Omental fat pad (tissue), 3 donors: ENCODE measurements at regions not wholly inside any gene's neighbourhood (a gene's known extent, or its start where the extent isn't known, plus 50 kb on each side); places are given as distances from the start of the nearest gene placed in this dataset.

ENCODE experiments used
- ATAC-seq: fragments of 150-250 bp; one replicate; pipeline ENCODE4 v1.9.1; 2016; ENCODE audit warnings: mild to moderate bottlenecking, moderate library complexity; ENCODE audit not compliant: low FRiP score
- DNase-seq: peaks from one replicate; pipeline ENCODE4 v3.0.0-alpha.2; 2019; ENCODE audit warnings: low spot score
- TF ChIP-seq, protein P1 (sequence below), 3 donors: fragments of 450-650 bp; IDR thresholded peaks; one replicate each; pipeline ENCODE4 v1.5.1; 2016 to 2017; ENCODE audit warnings: antibody characterized with exemption in 3 of 3, mild to moderate bottlenecking in 3 of 3, moderate library complexity in 2 of 3

DNA sequence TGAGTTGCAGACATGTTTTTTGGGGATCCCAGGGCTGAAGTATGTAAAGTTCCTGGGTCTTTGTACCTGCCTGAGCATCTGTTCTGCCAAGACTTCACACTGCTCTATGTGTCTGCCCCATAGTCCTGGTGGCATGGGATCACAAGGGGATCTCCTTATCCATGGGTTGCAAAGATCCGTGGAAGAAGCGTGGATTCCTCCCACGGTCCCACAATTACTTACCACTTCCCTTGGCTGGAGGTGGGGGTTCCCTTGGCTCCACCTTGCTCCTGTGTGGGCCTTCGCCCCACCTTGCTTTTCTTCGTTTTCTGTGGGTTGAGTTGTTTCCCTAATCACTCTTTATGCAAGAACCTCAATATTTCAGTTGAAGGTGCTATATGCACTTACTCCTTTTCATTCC is 157.4 kb upstream of the CHORDC1 start:
- DNase-seq: no peak
- TF ChIP-seq, protein P1, sequence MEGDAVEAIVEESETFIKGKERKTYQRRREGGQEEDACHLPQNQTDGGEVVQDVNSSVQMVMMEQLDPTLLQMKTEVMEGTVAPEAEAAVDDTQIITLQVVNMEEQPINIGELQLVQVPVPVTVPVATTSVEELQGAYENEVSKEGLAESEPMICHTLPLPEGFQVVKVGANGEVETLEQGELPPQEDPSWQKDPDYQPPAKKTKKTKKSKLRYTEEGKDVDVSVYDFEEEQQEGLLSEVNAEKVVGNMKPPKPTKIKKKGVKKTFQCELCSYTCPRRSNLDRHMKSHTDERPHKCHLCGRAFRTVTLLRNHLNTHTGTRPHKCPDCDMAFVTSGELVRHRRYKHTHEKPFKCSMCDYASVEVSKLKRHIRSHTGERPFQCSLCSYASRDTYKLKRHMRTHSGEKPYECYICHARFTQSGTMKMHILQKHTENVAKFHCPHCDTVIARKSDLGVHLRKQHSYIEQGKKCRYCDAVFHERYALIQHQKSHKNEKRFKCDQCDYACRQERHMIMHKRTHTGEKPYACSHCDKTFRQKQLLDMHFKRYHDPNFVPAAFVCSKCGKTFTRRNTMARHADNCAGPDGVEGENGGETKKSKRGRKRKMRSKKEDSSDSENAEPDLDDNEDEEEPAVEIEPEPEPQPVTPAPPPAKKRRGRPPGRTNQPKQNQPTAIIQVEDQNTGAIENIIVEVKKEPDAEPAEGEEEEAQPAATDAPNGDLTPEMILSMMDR (IDR thresholded peaks at IDR 0.05): no peak
- ATAC-seq: no peak

DNA sequence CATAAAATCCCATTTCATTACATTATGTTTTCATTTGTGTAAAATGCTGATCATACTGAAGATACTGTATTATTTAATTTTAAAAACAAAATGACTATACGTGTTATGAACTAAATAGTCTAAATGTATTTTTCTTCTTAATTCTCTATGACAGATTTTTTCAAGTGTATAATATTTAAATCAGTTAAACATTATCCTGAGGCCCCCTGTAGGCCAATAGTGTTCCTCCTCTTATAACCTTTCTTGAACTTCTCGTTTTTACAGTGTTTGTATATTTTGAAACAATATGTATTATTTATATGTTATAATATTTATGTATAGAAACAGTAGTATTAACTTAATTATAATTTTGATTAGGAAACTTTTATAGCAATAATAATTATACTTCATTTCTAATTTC is 151.1 kb upstream of the CHORDC1 start:
- DNase-seq (no peak), ATAC-seq (no peak)
- TF ChIP-seq, protein P1 (IDR thresholded peaks at IDR 0.05): no peak

DNA sequence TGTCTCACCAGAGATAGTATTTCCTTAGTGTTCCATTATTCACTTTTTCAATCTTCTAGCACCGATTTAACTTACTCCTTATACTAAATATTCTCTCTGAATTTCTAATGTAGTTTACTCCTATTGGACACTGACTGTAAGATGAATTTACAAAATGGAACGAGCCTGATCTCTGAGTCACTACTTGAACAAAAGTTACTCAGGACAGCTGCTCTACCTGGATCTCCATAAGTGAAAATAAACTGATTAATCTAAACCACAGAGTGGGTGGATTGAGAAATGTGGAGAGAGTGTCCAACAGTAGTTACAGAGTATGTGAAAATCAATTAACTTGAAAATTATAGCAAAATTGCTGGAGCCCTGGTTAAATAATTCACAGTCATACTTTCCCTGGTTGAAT is 141.7 kb upstream of the CHORDC1 start:
- no peak for ATAC-seq
- no peak for DNase-seq
- TF ChIP-seq, protein P1 (IDR thresholded peaks at IDR 0.05): no peak

DNA sequence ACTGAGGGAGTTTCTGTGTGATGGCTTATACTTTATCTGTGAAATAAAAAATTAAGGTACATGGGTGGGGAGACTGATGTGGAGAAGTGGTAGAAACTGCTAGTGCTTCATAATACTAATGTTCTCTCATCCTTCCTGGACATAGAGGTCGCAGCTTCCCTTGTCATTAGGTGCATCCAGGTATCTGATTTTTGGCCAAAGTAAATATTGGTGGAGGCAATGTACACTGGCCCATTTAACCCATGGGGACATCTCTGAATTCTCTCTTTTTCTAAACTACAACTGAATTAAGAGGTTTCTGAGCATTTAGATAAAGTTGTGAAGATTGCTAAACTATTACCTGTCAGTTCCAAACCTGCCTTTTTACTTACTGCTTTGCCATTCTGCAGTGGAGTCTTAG is 140.9 kb upstream of the CHORDC1 start:
- TF ChIP-seq, protein P1 (IDR thresholded peaks at IDR 0.05): no peak
- ATAC-seq: no peak
- DNase-seq: no peak

DNA sequence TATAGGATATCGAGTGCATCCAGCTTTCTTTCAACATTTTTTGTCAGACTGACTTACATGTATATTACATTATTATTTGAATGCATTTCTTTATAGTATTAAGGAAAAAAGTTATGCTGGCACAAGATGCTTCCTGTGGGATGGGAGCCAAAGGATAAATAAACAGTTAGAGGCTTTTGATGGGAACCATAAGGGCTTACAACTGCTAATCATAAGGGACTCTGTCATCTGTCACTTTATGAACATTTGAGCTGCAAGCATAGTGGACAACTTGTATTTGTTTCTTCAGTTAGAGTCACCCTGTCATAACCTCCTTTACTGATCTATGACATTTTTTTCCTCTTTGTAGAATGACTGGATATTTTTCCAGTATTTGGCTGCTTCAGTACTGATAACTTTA is 132.4 kb upstream of the CHORDC1 start:
- ATAC-seq (no peak), DNase-seq (no peak)
- TF ChIP-seq, protein P1 (IDR thresholded peaks at IDR 0.05): no peak

DNA sequence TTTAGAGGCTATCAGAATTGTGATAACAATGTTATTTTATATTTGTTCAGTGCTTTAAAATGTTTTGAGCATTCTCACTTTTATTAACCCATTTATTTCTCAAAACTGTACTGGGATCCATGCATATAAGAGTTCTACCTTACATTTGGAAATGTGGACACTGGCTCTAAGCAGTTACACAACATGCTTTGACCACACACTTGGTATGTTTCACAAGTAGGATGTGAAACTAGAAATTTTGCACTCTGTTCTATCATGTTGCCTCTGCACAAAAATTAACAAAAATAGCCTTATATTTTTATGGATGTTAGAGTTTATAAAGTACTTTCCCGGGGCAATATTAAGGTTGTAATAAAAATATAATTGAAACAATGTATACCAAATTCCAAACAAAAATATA is 126.9 kb upstream of the CHORDC1 start:
- ATAC-seq (no peak), DNase-seq (no peak)
- TF ChIP-seq, protein P1 (IDR thresholded peaks at IDR 0.05): no peak

DNA sequence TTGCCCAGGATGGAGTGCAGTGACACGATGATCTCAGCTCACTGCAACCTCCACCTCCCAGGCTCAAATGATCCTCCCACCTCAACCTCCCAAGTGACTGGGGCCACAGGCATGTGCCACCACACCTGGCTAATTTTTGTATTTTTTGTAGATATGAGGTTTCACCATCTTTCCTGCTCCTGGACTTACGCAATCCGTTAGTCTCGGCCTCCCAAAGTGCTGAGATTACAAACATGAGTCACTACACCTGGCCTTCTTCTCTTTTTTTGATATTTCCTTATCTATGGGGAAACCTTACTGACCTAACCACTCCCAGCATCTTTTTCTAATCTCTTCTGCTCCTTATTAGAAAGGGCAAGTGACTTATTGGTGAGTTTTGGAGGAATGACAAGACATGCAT is 121.7 kb upstream of the CHORDC1 start:
- TF ChIP-seq, protein P1 (IDR thresholded peaks at IDR 0.05): no peak
- DNase-seq (no peak), ATAC-seq (no peak)
